ENCODE measurements at regions not wholly inside any gene's neighbourhood (a gene's known extent, or its start where the extent isn't known, plus 50 kb on each side); places are given as distances from the start of the nearest gene placed in this dataset.
"Not testable (repeated sequence)": the region's sequence is repeated elsewhere in the genome, so short reads cannot be mapped to it uniquely, and the experiment has no call there.

DNA sequence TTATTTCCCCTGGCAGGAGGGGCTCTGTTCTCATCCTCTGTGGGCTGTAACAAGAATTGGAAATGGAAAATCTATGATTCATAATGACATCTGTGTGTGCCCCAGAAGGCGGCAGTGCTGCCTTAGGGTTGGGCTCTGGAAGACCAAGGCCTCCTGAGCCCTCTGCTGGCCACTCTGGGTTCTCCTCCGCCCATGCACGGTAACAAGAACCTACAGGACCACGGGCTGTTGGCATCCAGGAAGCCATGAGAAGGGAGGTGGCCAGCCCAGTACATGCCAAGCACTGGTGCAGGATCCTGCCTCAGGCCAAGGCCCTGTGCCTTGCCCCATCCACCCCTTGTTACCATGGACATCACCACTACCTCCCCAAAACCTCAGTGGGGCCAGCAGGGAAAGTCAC, 454.2 kb downstream of the TP53TG3F start:
- H3K4me3 ChIP-seq; DNase-seq (ENCODE audit: low spot score); H3K27ac ChIP-seq: not testable (repeated sequence)

DNA sequence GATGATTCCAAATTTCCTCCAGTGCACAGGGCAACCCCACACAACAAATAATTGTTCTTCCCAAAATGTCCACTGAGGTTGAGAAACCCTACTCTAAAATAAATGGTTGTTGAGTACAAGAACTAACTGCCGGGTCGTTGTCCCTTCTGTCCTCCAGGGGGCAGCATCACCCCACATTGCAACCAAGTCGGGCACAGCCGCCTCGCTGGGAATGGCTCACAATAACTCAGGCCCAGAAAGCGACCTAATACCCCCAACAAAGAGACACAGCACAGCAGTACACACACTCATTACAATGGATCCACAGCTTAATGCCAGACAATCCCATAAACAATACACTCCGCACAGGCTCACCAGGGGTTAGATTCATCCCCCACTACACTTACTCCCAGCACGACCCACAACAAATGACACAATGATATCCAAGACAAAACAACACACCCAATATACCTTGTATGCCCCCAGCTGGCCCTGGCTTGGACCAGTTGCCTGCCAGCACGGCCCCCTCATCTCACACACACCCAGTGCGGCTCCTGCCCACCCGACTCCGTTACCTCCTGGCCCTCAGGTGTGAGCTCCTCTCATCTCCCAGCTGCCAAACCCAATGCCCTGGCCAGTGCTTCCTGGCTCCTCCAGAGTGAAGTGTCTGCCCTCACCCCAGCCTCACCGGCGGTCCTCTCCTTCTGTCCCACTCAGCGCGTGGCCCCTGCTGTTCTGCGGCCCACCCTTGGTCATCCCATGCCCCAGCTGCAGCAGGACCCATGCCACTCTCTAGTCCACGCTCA, 461.5 kb downstream of the TP53TG3F start:
- not testable (repeated sequence) for H3K27ac ChIP-seq; H3K4me3 ChIP-seq; DNase-seq (ENCODE audit: low spot score)

GRCh38 chr16:33922914-33923313, 463.5 kb downstream of the TP53TG3F start:
- not testable (repeated sequence) for H3K4me3 ChIP-seq, H3K27ac ChIP-seq
- DNase-seq (ENCODE audit: low spot score) = peak; percentile 17

- DNase-seq (ENCODE audit: low spot score) = peak; percentile 11
- H3K4me3 ChIP-seq, H3K27ac ChIP-seq: not testable (repeated sequence)
Measured at GRCh38 chr16:33928026-33928425, 468.6 kb downstream of the TP53TG3F start.

DNA sequence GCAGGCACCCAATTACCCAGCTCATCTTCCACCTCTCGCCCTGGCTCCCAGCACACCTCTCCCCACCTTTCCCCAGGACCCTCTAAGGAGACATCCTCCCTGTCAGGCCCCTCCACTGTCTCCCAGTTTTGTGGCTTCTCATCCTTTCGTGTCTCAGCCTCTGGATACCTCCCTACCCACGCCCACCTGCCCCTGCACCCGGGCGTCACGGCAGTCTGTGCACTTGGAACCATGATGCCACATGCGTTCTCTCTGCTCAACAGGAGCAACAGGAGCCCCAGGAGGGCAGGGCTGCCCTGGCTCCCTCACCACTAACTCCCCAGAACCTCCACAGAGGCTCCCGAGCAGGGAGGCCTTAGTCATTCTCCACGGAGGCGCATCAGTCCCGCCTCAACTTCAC, 472.8 kb downstream of the TP53TG3F start:
- not testable (repeated sequence) for H3K4me3 ChIP-seq; H3K27ac ChIP-seq; DNase-seq (ENCODE audit: low spot score)

DNA sequence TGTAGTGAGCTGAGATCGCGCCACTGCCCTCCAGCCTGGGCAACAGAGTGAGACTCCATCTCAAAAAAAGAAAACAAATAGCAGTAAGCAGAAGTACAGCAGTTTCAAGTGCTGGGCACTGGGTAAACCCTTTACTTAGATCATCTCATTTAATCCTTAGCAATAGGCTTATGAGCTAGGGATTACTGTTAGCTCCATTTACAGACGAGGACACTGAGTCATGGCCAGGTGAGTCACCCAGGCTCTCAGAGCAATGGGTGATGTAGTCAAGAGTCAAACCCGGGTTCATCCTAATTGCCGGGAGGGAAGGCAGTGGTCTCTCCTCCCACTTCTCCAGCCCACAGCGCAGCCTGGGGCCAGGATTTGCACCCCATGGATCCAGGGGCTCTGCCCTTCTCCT, 473.6 kb downstream of the TP53TG3F start:
- not testable (repeated sequence) for H3K27ac ChIP-seq; DNase-seq (ENCODE audit: low spot score); H3K4me3 ChIP-seq

GRCh38 chr16:33935766-33936165, 476.4 kb downstream of the TP53TG3F start:
- H3K27ac ChIP-seq, H3K4me3 ChIP-seq: not testable (repeated sequence)
- peak; percentile 22 for DNase-seq (ENCODE audit: low spot score)

DNA sequence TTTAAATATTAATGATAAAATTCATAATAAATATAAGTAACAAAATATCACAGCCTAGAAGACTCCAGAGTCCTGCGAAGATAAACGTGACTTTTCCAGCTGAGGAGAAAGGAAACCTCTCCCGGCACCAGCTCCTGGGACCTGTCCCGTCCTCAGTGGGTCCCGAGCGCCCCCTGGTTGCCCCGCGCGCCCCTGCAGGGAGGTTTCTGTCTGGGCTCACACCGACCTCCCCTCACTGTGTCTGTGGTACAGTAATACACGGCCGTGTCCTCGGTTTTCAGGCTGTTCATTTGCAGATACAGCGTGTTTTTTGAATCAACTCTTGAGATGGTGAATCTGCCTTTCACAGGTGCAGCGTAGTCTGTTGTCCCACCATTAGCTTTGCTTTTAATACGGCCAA, 478.7 kb downstream of the TP53TG3F start:
- not testable (repeated sequence) for DNase-seq (ENCODE audit: low spot score); H3K4me3 ChIP-seq; H3K27ac ChIP-seq

- DNase-seq (ENCODE audit: low spot score); H3K27ac ChIP-seq; H3K4me3 ChIP-seq: not testable (repeated sequence)
Measured at GRCh38 chr16:33961536-33961935, 502.1 kb downstream of the TP53TG3F start.

GRCh38 chr16:33965534-33965933, 506.1 kb downstream of the TP53TG3F start:
- H3K27ac ChIP-seq; DNase-seq (ENCODE audit: low spot score); H3K4me3 ChIP-seq: not testable (repeated sequence)

DNA sequence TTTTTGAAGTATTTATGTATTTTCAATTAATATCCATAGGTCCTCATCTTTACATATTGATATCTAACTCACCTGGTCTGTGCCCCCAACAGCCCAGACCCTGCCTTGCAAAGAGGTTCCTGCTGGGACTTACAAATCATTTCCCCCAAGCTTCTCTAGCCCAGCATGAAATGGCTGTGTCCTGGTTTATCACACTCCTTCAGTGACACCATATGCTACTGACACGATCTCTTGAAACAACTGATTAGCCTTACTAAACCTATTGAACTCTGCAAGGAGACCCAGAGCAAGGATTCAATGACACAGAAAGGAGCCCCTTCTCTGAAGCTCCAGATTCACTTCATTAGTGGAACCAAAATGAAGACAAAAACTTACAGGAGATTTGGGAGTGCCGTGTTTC, 507.4 kb downstream of the TP53TG3F start:
- DNase-seq (ENCODE audit: low spot score); H3K27ac ChIP-seq; H3K4me3 ChIP-seq: not testable (repeated sequence)

- H3K27ac ChIP-seq; DNase-seq (ENCODE audit: low spot score); H3K4me3 ChIP-seq: not testable (repeated sequence)
Measured at GRCh38 chr16:33974557-33974956, 515.1 kb downstream of the TP53TG3F start.

DNA sequence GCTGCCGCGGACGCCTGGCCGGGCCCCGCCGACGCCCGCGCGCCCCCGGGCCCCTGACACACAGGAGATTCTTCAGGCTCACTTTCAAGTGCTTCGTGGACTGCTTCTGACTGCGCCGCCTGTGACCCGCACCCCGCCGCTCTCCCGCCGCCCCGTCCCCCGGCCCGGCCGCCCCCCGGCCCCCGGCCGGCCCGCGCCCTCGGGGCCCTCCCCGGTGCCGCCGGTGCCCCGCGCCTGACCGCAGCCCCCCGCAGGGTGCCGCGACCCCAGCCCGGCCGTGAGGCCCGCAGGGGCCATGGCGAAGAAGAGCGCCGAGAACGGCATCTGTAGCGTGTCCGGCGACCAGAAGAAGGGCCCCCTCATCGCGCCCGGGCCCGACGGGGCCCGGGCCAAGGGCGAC, 516.3 kb downstream of the TP53TG3F start:
- not testable (repeated sequence) for H3K4me3 ChIP-seq; DNase-seq (ENCODE audit: low spot score); H3K27ac ChIP-seq

GRCh38 chr16:33976521-33976920, 517.1 kb downstream of the TP53TG3F start:
- not testable (repeated sequence) for H3K27ac ChIP-seq; DNase-seq (ENCODE audit: low spot score); H3K4me3 ChIP-seq

DNA sequence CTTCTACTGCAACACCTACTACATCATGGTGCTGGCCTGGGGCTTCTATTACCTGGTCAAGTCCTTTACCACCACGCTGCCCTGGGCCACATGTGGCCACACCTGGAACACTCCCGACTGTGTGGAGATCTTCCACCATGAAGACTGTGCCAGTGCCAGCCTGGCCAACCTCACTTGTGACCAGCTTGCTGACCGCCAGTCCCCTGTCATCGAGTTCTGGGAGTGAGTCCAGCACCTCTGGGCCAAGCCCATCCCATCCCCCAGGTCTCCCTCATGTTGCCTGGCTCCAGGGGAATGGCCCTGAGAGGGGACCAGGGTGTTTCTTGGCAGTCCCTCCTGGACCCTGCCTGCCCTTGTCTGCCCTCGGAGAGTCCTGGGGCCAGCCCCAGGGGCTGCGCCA, 519.4 kb downstream of the TP53TG3F start:
- not testable (repeated sequence) for H3K4me3 ChIP-seq; H3K27ac ChIP-seq; DNase-seq (ENCODE audit: low spot score)

- H3K4me3 ChIP-seq; H3K27ac ChIP-seq; DNase-seq (ENCODE audit: low spot score): not testable (repeated sequence)
Measured at GRCh38 chr16:33979613-33980012, 520.2 kb downstream of the TP53TG3F start.

GRCh38 chr16:33980736-33981135, 521.3 kb downstream of the TP53TG3F start:
- DNase-seq (ENCODE audit: low spot score); H3K4me3 ChIP-seq; H3K27ac ChIP-seq: not testable (repeated sequence)

DNA sequence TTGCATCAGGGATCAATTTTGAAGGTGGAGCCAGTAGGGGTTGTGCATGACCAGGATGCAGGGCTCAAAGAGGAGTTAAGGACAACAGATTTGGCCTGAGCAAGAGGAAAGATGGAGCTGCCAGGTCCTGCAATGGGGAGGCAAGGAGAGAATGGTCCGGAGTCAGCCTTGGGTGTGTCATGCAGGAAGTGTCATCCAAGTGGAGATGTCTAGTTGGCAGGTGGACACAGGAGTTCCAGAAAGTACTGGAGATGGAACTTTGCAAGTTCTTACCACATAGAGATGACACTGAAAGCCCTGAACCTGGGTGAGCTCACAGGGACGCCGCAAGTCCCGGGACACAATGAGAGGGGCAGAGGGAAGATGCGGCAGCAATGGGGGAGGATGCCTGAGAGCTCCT, 525.0 kb downstream of the TP53TG3F start:
- not testable (repeated sequence) for DNase-seq (ENCODE audit: low spot score); H3K27ac ChIP-seq; H3K4me3 ChIP-seq

GRCh38 chr16:33986521-33986920, 527.1 kb downstream of the TP53TG3F start:
- H3K27ac ChIP-seq; H3K4me3 ChIP-seq; DNase-seq (ENCODE audit: low spot score): not testable (repeated sequence)

DNA sequence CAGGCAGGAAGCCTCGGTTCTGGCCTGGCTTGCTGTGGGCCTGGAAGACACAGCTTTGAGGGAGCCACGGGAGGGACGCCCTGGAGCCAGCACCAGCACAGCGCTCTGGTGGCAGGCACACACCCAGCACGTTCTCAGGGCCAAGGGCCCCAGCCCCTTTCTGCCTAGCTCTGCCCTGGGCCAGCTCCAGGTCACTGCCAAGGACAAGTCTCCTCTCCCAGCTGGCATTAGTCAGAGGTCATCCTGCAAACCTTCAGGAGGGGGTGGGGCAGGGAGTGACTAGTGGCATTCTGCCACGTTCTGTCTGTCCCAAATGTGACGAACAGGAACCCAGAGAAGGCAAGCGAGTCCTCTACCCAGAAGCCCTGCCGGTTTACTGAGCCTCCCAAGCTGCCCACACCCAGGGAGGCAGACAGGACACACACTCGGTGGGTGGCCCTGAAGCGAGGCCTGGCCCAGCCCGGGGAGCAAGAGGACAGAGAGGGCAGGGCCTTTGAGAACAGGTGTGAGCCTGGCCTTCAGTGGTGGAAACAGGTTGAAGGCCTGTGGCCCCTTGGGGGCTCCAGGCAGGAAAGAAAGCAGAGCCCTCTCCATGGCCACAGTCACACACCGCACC, 528.0 kb downstream of the TP53TG3F start:
- DNase-seq (ENCODE audit: low spot score); H3K4me3 ChIP-seq; H3K27ac ChIP-seq: not testable (repeated sequence)

All from coronary artery (tissue), 2 donors.